ENCODE measurements at regions not wholly inside any gene's neighbourhood (a gene's known extent, or its start where the extent isn't known, plus 50 kb on each side); places are given as distances from the start of the nearest gene placed in this dataset.
"Not testable (repeated sequence)": the region's sequence is repeated elsewhere in the genome, so short reads cannot be mapped to it uniquely, and the experiment has no call there.

DNA sequence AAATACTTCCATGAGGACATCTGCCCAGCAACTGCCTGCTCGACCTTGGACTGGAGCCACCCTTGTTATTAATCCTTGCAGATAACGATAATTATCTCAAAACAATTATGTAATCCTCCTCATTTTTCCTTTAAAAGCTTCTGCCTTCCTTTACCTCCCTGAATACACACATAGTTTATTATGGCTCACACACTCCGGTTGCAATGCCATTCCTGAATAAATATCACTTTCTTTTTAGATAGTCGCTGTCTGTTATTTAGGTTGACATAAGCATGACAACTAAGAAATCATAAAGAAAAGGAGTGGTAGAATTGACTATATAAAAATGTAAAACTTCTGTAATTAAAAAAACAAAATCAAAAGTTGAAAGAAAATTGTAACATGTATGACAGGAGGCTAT is 64.8 kb downstream of the B4GALT7 start:
- not testable (repeated sequence) for H2AFZ ChIP-seq (ENCODE audit: low read length); H3K14ac ChIP-seq (ENCODE audit: low read length); H3K4me3 ChIP-seq (ENCODE audit: low read length in 2 of 2); H3K4ac ChIP-seq (ENCODE audit: low read length); H3K27ac ChIP-seq (replicated peaks; ENCODE audit: low read length); H3K18ac ChIP-seq (ENCODE audit: low read length); H3K4me1 ChIP-seq (ENCODE audit: control insufficient read depth in 2 of 2, insufficient read depth in 1 of 2, low read depth in 1 of 2, low read length in 2 of 2); H4K91ac ChIP-seq (ENCODE audit: low read depth, low read length, poor library complexity); H2BK15ac ChIP-seq (ENCODE audit: low read length); H4K8ac ChIP-seq (ENCODE audit: low read depth, low read length); H3K23ac ChIP-seq (ENCODE audit: low read depth, low read length, poor library complexity); H2BK12ac ChIP-seq (ENCODE audit: low read length); H3K4me2 ChIP-seq (ENCODE audit: insufficient read depth, low read length, poor library complexity, severe bottlenecking); DNase-seq (ENCODE audit: low spot score); H3K36me3 ChIP-seq (replicated peaks in 1 of 2; ENCODE audit: control insufficient read depth in 2 of 2, insufficient read depth in 2 of 2, low read length in 2 of 2); H3K79me1 ChIP-seq (ENCODE audit: low read depth, low read length); H2BK120ac ChIP-seq (ENCODE audit: low read depth, low read length); H2BK5ac ChIP-seq (ENCODE audit: low read length); H2AK5ac ChIP-seq (ENCODE audit: low read depth, low read length); H3K9me3 ChIP-seq (replicated peaks in 1 of 2; ENCODE audit: control insufficient read depth in 2 of 2, insufficient read depth in 1 of 2, low read depth in 1 of 2, low read length in 2 of 2); H3K27me3 ChIP-seq (ENCODE audit: control insufficient read depth in 3 of 3, insufficient read depth in 3 of 3, low read depth in 1 of 3, low read length in 3 of 3); H3K9ac ChIP-seq (ENCODE audit: low read depth, low read length, poor library complexity)
- no CpG with 5 or more reads among the region's 4 CpGs for WGBS, 2 donors (ENCODE audit: extremely low coverage in 2 of 2, insufficient read length in 2 of 2, insufficient replicate concordance in 1 of 2)

DNA sequence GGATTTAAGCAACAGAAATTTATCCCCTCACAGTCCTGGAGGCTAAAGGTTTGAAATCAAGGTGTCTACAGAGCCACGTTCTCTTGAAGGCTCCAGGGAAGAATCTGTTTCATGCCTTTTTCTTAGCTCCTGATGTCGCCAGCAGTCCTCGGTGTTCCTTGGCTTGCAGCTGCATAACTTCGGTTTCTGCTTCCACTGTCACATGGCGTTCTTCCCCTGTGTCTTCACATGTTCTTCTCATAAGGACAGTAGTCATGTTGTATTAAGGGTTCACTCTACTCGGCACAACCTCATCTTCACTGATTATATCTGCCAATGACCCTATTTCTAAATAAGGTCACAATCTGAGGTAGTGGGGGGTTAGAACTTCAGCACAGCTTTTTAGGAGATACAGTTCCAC is 65.2 kb downstream of the B4GALT7 start:
- not testable (repeated sequence) for H3K79me1 ChIP-seq (ENCODE audit: low read depth, low read length); H2AFZ ChIP-seq (ENCODE audit: low read length); H3K9me3 ChIP-seq (replicated peaks in 1 of 2; ENCODE audit: control insufficient read depth in 2 of 2, insufficient read depth in 1 of 2, low read depth in 1 of 2, low read length in 2 of 2); H3K27ac ChIP-seq (replicated peaks; ENCODE audit: low read length); H2AK5ac ChIP-seq (ENCODE audit: low read depth, low read length); H4K91ac ChIP-seq (ENCODE audit: low read depth, low read length, poor library complexity); H2BK5ac ChIP-seq (ENCODE audit: low read length); H3K4me3 ChIP-seq (ENCODE audit: low read length in 2 of 2); H3K18ac ChIP-seq (ENCODE audit: low read length); H3K9ac ChIP-seq (ENCODE audit: low read depth, low read length, poor library complexity); DNase-seq (ENCODE audit: low spot score); H3K4ac ChIP-seq (ENCODE audit: low read length); H3K36me3 ChIP-seq (replicated peaks in 1 of 2; ENCODE audit: control insufficient read depth in 2 of 2, insufficient read depth in 2 of 2, low read length in 2 of 2); H2BK120ac ChIP-seq (ENCODE audit: low read depth, low read length); H3K23ac ChIP-seq (ENCODE audit: low read depth, low read length, poor library complexity); H4K8ac ChIP-seq (ENCODE audit: low read depth, low read length); H3K4me2 ChIP-seq (ENCODE audit: insufficient read depth, low read length, poor library complexity, severe bottlenecking); H3K14ac ChIP-seq (ENCODE audit: low read length); H2BK15ac ChIP-seq (ENCODE audit: low read length); H3K27me3 ChIP-seq (ENCODE audit: control insufficient read depth in 3 of 3, insufficient read depth in 3 of 3, low read depth in 1 of 3, low read length in 3 of 3); H3K4me1 ChIP-seq (ENCODE audit: control insufficient read depth in 2 of 2, insufficient read depth in 1 of 2, low read depth in 1 of 2, low read length in 2 of 2); H2BK12ac ChIP-seq (ENCODE audit: low read length)
- WGBS, 2 donors (ENCODE audit: extremely low coverage in 2 of 2, insufficient read length in 2 of 2, insufficient replicate concordance in 1 of 2), result no CpG with 5 or more reads among the region's 6 CpGs

DNA sequence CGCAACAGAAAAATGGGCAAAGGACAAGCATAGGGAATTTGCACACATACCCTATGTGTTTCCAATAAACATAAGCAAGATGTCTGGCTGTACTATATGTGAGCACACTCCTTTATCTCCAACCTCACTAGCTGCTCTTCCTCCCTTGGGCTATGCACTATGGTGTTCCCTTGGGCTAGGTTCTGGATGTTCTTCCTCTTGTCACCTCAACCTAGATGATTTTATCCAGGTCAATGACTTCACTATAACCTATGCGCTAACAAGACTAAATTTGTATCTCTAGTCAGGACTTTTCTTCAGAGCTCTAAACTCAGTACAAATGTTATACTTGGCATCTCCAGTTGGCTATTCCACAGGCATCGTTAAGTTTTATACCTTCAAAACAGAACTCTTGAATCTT is 66.0 kb downstream of the B4GALT7 start:
- H3K9ac ChIP-seq (ENCODE audit: low read depth, low read length, poor library complexity); H2BK5ac ChIP-seq (ENCODE audit: low read length); H2AK5ac ChIP-seq (ENCODE audit: low read depth, low read length); H2BK12ac ChIP-seq (ENCODE audit: low read length); H4K8ac ChIP-seq (ENCODE audit: low read depth, low read length); H3K4ac ChIP-seq (ENCODE audit: low read length); H3K14ac ChIP-seq (ENCODE audit: low read length); H4K91ac ChIP-seq (ENCODE audit: low read depth, low read length, poor library complexity); H3K4me3 ChIP-seq (ENCODE audit: low read length in 2 of 2); H3K18ac ChIP-seq (ENCODE audit: low read length); H3K36me3 ChIP-seq (replicated peaks in 1 of 2; ENCODE audit: control insufficient read depth in 2 of 2, insufficient read depth in 2 of 2, low read length in 2 of 2); H2BK120ac ChIP-seq (ENCODE audit: low read depth, low read length); H3K79me1 ChIP-seq (ENCODE audit: low read depth, low read length); H3K27ac ChIP-seq (replicated peaks; ENCODE audit: low read length); H3K4me1 ChIP-seq (ENCODE audit: control insufficient read depth in 2 of 2, insufficient read depth in 1 of 2, low read depth in 1 of 2, low read length in 2 of 2); H3K9me3 ChIP-seq (replicated peaks in 1 of 2; ENCODE audit: control insufficient read depth in 2 of 2, insufficient read depth in 1 of 2, low read depth in 1 of 2, low read length in 2 of 2); H3K23ac ChIP-seq (ENCODE audit: low read depth, low read length, poor library complexity); H2AFZ ChIP-seq (ENCODE audit: low read length); H2BK15ac ChIP-seq (ENCODE audit: low read length); H3K27me3 ChIP-seq (ENCODE audit: control insufficient read depth in 3 of 3, insufficient read depth in 3 of 3, low read depth in 1 of 3, low read length in 3 of 3); DNase-seq (ENCODE audit: low spot score); H3K4me2 ChIP-seq (ENCODE audit: insufficient read depth, low read length, poor library complexity, severe bottlenecking): not testable (repeated sequence)
- no CpG with 5 or more reads among the region's 3 CpGs for WGBS, 2 donors (ENCODE audit: extremely low coverage in 2 of 2, insufficient read length in 2 of 2, insufficient replicate concordance in 1 of 2)

- not testable (repeated sequence) for H3K4ac ChIP-seq (ENCODE audit: low read length); H2BK15ac ChIP-seq (ENCODE audit: low read length); H2AFZ ChIP-seq (ENCODE audit: low read length); H3K27ac ChIP-seq (replicated peaks; ENCODE audit: low read length); H3K23ac ChIP-seq (ENCODE audit: low read depth, low read length, poor library complexity); H3K79me1 ChIP-seq (ENCODE audit: low read depth, low read length); H3K9me3 ChIP-seq (replicated peaks in 1 of 2; ENCODE audit: control insufficient read depth in 2 of 2, insufficient read depth in 1 of 2, low read depth in 1 of 2, low read length in 2 of 2); H3K4me2 ChIP-seq (ENCODE audit: insufficient read depth, low read length, poor library complexity, severe bottlenecking); DNase-seq (ENCODE audit: low spot score); H3K27me3 ChIP-seq (ENCODE audit: control insufficient read depth in 3 of 3, insufficient read depth in 3 of 3, low read depth in 1 of 3, low read length in 3 of 3); H4K8ac ChIP-seq (ENCODE audit: low read depth, low read length); H3K36me3 ChIP-seq (replicated peaks in 1 of 2; ENCODE audit: control insufficient read depth in 2 of 2, insufficient read depth in 2 of 2, low read length in 2 of 2); H2BK120ac ChIP-seq (ENCODE audit: low read depth, low read length); H3K14ac ChIP-seq (ENCODE audit: low read length); H3K18ac ChIP-seq (ENCODE audit: low read length); H4K91ac ChIP-seq (ENCODE audit: low read depth, low read length, poor library complexity); H3K9ac ChIP-seq (ENCODE audit: low read depth, low read length, poor library complexity); H3K4me1 ChIP-seq (ENCODE audit: control insufficient read depth in 2 of 2, insufficient read depth in 1 of 2, low read depth in 1 of 2, low read length in 2 of 2); H2BK5ac ChIP-seq (ENCODE audit: low read length); H2AK5ac ChIP-seq (ENCODE audit: low read depth, low read length); H2BK12ac ChIP-seq (ENCODE audit: low read length)
- peak overlapping the region in 1 of 2 donors; percentile 57 for H3K4me3 ChIP-seq (ENCODE audit: low read length in 2 of 2)
- WGBS, 2 donors (ENCODE audit: extremely low coverage in 2 of 2, insufficient read length in 2 of 2, insufficient replicate concordance in 1 of 2), result no CpG with 5 or more reads among the region's 37 CpGs
Measured at GRCh38 chr5:177671035-177671754, 71.3 kb downstream of the B4GALT7 start.

All from neuronal stem cell (in vitro differentiated cells).